ENCODE measurements at regions not wholly inside any gene's neighbourhood (a gene's known extent, or its start where the extent isn't known, plus 50 kb on each side); places are given as distances from the start of the nearest gene placed in this dataset.

DNA sequence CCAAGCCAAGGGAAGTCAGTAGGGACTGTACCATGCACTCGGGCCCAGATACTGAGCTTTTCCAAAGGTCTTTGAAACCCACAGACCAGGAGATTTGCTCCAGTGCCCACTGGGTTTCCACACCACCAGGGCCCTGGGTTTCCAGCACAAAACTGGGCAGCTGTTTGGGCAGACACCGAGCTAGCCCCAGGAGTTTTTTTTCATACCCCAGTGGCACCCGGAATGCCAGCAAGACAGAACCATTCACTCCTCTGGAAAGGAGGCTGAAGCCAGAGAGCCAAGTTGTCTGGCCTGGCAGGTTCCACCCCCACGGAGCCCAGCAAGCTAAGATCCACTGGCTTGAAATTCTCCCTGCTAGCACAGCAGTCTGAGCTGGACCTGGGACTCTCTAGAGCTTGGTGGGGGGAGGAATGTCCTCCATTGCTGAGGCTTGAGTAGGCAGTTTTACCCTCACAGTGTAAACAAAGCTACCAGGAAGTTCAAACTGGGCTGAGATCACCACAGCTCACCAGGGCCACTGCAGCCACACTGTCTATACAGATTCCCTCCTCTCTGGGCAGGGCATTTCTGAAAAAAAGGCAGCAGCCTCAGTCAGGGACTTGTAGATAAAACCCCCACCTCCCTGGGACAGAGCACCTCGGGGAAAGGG, 793.7 kb downstream of the RPS29 start:
- no peak for TF ChIP-seq Cebpa-rat (IDR thresholded peaks at IDR 0.05)
- no peaks in the 10 kb centered on the region for H3K27me3 ChIP-seq
- H4K20me1 ChIP-seq, result no peaks in the 10 kb centered on the region
- H3K4me1 ChIP-seq, result peaks cover 10% of the 10 kb centered on the region
- H3K27ac ChIP-seq, result peak overlapping the region; percentile 47
- H3K4me2 ChIP-seq, result peak overlapping the region; percentile 12
- no peak overlapping the region for H3K4me3 ChIP-seq
- H3K9ac ChIP-seq, result no peak overlapping the region
- H3K36me3 ChIP-seq, result no peaks in the 10 kb centered on the region
- no peaks in the 10 kb centered on the region for H3K9me3 ChIP-seq

DNA sequence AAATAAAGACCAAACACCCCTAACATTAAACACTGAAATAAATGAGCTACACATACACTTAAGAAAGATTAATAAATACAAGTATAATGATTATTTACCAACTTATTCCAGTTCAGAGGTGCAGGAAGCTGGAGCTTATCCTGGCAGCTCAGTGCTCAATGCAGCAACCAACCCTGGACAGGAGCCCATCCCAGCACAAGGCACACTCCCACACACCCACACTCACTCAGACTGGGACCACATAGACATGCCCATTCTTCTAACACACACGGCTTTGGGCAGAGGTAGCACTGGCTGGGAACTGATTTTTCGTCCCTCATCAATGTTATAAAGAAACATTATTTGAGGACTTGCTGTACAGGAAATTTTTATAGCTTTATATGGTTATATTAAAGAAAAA, 797.4 kb downstream of the RPS29 start:
- Histone ChIP-seq H3K9ac (no peak overlapping the region), H3K9me3 (no peaks in the 10 kb centered on the region), H3K4me3 (no peak overlapping the region), H3K36me3 (no peaks in the 10 kb centered on the region), H4K20me1 (no peaks in the 10 kb centered on the region), H3K4me2 (no peak overlapping the region), H3K4me1 (peaks cover 10% of the 10 kb centered on the region), H3K27me3 (no peaks in the 10 kb centered on the region), H3K27ac (no peak overlapping the region)
- no peak for TF ChIP-seq Cebpa-rat (IDR thresholded peaks at IDR 0.05)

DNA sequence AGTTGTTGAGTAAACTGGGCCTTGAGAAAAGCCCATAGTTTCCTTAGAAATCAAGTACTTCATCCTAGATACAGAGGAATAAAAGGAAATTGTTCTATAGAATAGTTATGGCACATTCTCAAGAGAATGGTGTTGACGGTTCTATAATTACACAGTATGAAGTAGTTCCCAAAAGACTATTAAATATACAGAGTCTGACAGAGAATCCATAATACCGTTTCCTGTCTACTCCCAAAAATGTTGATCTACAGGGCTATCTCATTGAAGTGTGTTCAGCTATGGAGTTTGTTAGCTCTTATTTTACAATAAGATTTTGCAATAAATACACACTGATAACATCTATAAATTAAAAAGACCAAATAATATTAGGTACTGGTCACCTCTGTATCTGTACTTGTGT, 799.7 kb downstream of the RPS29 start:
- H3K4me3 ChIP-seq, result no peak overlapping the region

DNA sequence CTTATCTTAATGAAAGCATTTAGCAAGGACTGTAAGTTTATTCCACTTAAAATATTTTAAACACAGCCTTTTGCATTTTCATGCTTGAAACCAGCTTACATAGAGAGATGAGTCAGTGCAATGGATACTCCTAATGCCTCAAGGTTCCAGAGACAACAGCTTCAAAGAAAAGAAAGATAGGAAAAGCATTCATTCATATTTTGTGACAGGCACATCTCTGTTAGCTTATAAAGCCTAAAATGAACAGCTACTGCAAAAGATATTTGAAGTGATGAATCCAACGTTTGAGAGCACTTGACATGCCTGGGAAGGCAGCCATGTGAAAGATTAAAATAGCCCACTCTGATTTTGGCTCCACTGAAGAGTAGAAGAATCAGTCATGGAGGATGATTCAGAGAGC, 814.5 kb downstream of the RPS29 start:
- H3K27ac ChIP-seq, result no peak overlapping the region
- H4K20me1 ChIP-seq, result no peaks in the 10 kb centered on the region
- no peak overlapping the region for H3K9ac ChIP-seq
- no peaks in the 10 kb centered on the region for H3K27me3 ChIP-seq
- no peak overlapping the region for H3K4me2 ChIP-seq
- H3K4me3 ChIP-seq, result no peak overlapping the region
- H3K36me3 ChIP-seq, result no peaks in the 10 kb centered on the region
- H3K9me3 ChIP-seq, result peaks cover 16% of the 10 kb centered on the region
- no peaks in the 10 kb centered on the region for H3K4me1 ChIP-seq
- no peak for TF ChIP-seq Cebpa-rat (IDR thresholded peaks at IDR 0.05)

More for the DNA sequence above, 799.7 kb downstream of the RPS29 start:
- H3K9me3 ChIP-seq, result no peaks in the 10 kb centered on the region
- no peaks in the 10 kb centered on the region for H3K27me3 ChIP-seq
- H3K36me3 ChIP-seq, result no peaks in the 10 kb centered on the region
- H3K4me1 ChIP-seq, result no peaks in the 10 kb centered on the region
- no peak overlapping the region for H3K27ac ChIP-seq
- no peak overlapping the region for H3K9ac ChIP-seq
- no peak for TF ChIP-seq Cebpa-rat (IDR thresholded peaks at IDR 0.05)
- no peak overlapping the region for H3K4me2 ChIP-seq
- H4K20me1 ChIP-seq, result no peaks in the 10 kb centered on the region

DNA sequence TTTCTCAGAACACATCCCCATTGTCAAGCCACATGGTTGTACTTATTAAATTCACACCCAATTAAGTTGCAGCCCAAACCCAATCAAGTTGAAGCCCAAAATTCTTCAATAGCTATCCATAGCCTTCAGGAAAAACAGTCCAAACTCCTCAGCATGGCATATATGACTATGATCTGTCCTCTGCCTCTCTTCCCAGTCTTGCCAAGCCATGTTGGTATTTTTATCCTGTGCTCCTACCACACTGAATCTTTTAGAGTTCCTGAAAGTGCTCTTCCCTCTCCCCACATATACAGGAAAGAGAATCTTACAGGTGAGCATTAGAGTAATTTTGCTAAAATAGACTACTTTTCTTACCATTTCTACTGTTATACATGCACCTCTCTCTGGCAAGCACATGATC, 834.9 kb downstream of the RPS29 start:
- no peak overlapping the region for H3K4me2 ChIP-seq
- H3K27me3 ChIP-seq, result no peaks in the 10 kb centered on the region
- no peak overlapping the region for H3K4me3 ChIP-seq
- no peaks in the 10 kb centered on the region for H3K9me3 ChIP-seq
- H4K20me1 ChIP-seq, result no peaks in the 10 kb centered on the region
- H3K4me1 ChIP-seq, result peaks cover 12% of the 10 kb centered on the region
- H3K36me3 ChIP-seq, result no peaks in the 10 kb centered on the region
- H3K9ac ChIP-seq, result no peak overlapping the region
- TF ChIP-seq Cebpa-rat (IDR thresholded peaks at IDR 0.05), result no peak
- H3K27ac ChIP-seq, result no peak overlapping the region

DNA sequence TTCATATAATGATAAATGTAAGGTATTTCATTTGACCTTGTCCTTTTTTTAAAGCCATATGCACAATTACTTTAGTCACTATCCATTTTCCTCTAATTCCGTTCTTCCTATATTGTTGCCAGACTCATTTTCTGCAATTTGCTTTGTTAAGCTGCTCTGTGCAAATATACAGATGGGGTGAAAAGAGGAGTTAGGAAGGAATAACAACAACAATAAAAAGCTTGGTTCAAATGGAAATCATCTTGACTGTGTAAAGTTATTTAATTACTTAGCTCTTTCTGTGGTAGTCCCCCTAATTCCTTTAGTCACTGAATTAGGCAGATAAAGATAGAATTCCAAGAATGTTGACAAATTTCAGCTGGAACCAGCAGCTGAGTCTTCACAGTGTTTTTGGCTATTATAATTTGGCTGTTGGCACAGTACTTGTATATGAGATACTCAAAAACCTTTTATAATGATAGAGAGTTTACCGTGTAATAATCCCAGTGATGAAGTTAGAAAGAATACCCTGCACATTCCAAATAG, 838.0 kb downstream of the RPS29 start:
- H3K27ac ChIP-seq, result no peak overlapping the region
- no peak for TF ChIP-seq Cebpa-rat (IDR thresholded peaks at IDR 0.05)
- peak overlapping the region; percentile 22 for H3K4me2 ChIP-seq
- no peak overlapping the region for H3K9ac ChIP-seq
- H4K20me1 ChIP-seq, result no peaks in the 10 kb centered on the region
- no peaks in the 10 kb centered on the region for H3K9me3 ChIP-seq
- H3K27me3 ChIP-seq, result no peaks in the 10 kb centered on the region
- H3K4me3 ChIP-seq, result no peak overlapping the region
- no peaks in the 10 kb centered on the region for H3K36me3 ChIP-seq
- H3K4me1 ChIP-seq, result peaks cover 12% of the 10 kb centered on the region

DNA sequence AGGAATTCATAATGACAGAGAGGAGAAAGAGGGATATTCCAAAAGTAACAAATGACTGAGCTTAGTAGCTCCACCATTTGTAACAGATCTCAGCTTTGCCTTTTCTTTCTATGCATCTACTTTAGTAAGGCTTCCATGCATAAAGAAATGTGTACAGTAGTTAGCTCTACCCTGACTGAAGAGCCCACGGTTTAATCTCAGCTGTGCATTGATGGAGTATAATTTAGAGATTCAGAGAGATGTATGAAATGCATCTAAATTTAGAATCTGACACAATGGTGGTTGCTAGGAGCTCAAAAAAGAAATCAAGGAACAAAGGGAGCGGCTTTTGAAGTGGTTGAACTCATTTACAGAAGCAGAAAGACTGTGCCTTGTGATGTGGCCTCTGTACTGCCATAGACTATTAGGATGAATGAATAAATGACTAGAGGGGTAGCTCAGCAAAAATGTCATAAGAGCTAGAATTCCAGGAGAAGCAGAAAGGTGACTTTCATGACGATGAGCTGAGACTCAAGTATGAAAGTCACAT, 838.6 kb downstream of the RPS29 start:
- no peak for TF ChIP-seq Cebpa-rat (IDR thresholded peaks at IDR 0.05)
- Histone ChIP-seq H3K9me3 (no peaks in the 10 kb centered on the region), H3K4me1 (peaks cover 12% of the 10 kb centered on the region), H3K9ac (no peak overlapping the region), H3K4me2 (peak overlapping the region; percentile 22), H4K20me1 (no peaks in the 10 kb centered on the region), H3K4me3 (no peak overlapping the region), H3K27ac (no peak overlapping the region), H3K36me3 (no peaks in the 10 kb centered on the region), H3K27me3 (no peaks in the 10 kb centered on the region)

DNA sequence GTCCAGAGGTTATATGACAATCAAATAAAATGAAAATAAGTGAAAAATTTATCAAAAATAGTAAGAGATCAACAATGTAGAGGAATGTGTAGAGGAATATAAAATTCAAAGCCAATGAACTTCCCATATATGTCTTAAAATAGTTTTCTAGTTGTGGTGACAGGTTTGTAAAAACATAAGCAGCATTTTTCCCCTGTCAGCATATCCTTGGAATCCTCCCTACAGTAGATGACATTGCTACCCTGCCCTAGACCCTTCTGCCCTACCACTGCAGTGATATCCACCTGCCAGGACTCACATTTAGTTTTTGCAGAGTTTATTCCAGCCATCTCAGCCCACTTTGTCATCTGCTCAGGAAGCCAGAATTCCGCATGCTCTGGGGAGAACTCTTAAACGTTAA, 842.0 kb downstream of the RPS29 start:
- H4K20me1 ChIP-seq, result no peaks in the 10 kb centered on the region
- no peak overlapping the region for H3K4me3 ChIP-seq
- H3K36me3 ChIP-seq, result no peaks in the 10 kb centered on the region
- no peak overlapping the region for H3K27ac ChIP-seq
- no peak overlapping the region for H3K4me2 ChIP-seq
- H3K9me3 ChIP-seq, result no peaks in the 10 kb centered on the region
- no peak overlapping the region for H3K9ac ChIP-seq
- no peaks in the 10 kb centered on the region for H3K27me3 ChIP-seq
- TF ChIP-seq Cebpa-rat (IDR thresholded peaks at IDR 0.05), result no peak
- peaks cover 12% of the 10 kb centered on the region for H3K4me1 ChIP-seq

DNA sequence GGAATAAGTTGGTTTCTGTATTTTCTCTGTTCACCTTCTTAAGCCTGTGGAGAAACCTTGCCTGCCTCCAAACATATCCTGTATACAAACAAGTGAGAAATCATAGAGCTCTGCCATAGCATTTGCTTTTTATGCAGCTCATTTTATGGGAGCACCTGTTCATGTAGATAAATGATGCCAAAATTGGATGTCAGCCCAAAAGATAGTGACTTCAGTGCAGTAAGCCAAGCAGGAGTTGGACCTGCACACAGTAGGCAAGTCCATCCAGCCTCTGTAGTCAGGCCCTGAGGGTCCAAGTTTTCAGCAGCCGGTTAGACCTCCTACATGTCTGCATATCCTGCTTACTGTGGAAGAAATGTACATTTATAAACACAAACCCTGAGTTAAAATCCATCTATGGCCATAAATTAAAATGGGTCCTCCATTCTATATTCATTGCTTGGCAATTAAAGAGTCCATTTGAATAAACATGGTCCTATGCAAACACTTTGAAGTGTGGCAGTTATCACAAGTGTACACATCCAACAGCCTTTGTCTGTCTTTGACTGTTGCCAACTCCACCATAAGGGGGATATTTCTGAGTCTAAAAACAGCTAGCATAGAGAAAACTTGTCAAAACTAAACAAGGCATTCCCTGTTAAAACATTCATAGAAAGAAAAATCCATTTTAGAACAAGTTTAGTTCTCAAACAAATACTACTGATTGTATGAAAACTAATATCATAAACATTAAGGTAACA, 847.8 kb downstream of the RPS29 start:
- H3K4me2 ChIP-seq, result no peak overlapping the region
- H4K20me1 ChIP-seq, result no peaks in the 10 kb centered on the region
- H3K27me3 ChIP-seq, result no peaks in the 10 kb centered on the region
- peaks cover 23% of the 10 kb centered on the region for H3K9me3 ChIP-seq
- no peak overlapping the region for H3K9ac ChIP-seq
- no peak overlapping the region for H3K27ac ChIP-seq
- H3K4me3 ChIP-seq, result no peak overlapping the region
- no peaks in the 10 kb centered on the region for H3K4me1 ChIP-seq
- H3K36me3 ChIP-seq, result no peaks in the 10 kb centered on the region
- TF ChIP-seq Cebpa-rat (IDR thresholded peaks at IDR 0.05), result no peak

DNA sequence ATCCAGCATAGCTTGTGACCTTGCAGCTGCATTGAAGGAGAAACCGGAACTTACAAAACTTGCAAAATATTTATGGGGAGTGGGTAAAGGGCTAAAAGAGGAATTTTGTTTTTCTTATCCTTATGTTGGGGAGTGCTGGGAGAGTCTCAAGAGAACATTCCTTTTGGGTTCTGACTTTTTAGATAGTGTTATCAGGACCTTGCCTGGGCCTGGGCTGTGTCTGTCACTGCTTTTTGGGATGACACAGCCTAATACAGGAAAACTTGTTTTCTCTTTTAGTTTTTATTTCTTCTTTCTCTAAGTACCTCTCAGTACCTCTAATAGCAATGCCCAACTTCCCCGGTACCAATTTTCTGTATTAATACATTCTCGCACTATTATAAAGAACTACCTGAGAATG, 850.6 kb downstream of the RPS29 start:
- Histone ChIP-seq H3K27ac (no peak overlapping the region), H3K27me3 (no peaks in the 10 kb centered on the region), H3K4me3 (no peak overlapping the region), H3K9me3 (peaks cover 25% of the 10 kb centered on the region), H3K4me2 (no peak overlapping the region), H3K9ac (no peak overlapping the region), H4K20me1 (no peaks in the 10 kb centered on the region), H3K36me3 (no peaks in the 10 kb centered on the region), H3K4me1 (no peaks in the 10 kb centered on the region)
- TF ChIP-seq Cebpa-rat (IDR thresholded peaks at IDR 0.05), result no peak
